Germinal center (tissue), 1 donor: ENCODE measurements at regions not wholly inside any gene's neighbourhood (a gene's known extent, or its start where the extent isn't known, plus 50 kb on each side); places are given as distances from the start of the nearest gene placed in this dataset.

ENCODE experiments used
- DNase-seq: peaks from one replicate; pipeline ENCODE4 v3.0.0; 2012; ENCODE audit warnings: mixed read lengths, low spot score

GRCh38 chr4:121226362-121226761, 62.2 kb upstream of the TNIP3 start:
- no peak for DNase-seq

- DNase-seq = no peak
These were observed 57.5 kb upstream of the TNIP3 start for GRCh38 chr4:121221608-121222007.

GRCh38 chr4:121221201-121221600, 57.1 kb upstream of the TNIP3 start:
- no peak for DNase-seq

GRCh38 chr4:121220698-121221097, 56.6 kb upstream of the TNIP3 start:
- DNase-seq = no peak

GRCh38 chr4:121219227-121219626, 55.1 kb upstream of the TNIP3 start:
- no peak for DNase-seq

- DNase-seq = no peak
These were observed 53.2 kb upstream of the TNIP3 start for GRCh38 chr4:121217351-121217750.

GRCh38 chr4:121216461-121216860, 52.3 kb upstream of the TNIP3 start:
- no peak for DNase-seq

GRCh38 chr4:121213940-121214339, 49.8 kb upstream of the TNIP3 start:
- DNase-seq = no peak
